ENCODE measurements at regions not wholly inside any gene's neighbourhood (a gene's known extent, or its start where the extent isn't known, plus 50 kb on each side); places are given as distances from the start of the nearest gene placed in this dataset.
"Not testable (repeated sequence)": the region's sequence is repeated elsewhere in the genome, so short reads cannot be mapped to it uniquely, and the experiment has no call there.

DNA sequence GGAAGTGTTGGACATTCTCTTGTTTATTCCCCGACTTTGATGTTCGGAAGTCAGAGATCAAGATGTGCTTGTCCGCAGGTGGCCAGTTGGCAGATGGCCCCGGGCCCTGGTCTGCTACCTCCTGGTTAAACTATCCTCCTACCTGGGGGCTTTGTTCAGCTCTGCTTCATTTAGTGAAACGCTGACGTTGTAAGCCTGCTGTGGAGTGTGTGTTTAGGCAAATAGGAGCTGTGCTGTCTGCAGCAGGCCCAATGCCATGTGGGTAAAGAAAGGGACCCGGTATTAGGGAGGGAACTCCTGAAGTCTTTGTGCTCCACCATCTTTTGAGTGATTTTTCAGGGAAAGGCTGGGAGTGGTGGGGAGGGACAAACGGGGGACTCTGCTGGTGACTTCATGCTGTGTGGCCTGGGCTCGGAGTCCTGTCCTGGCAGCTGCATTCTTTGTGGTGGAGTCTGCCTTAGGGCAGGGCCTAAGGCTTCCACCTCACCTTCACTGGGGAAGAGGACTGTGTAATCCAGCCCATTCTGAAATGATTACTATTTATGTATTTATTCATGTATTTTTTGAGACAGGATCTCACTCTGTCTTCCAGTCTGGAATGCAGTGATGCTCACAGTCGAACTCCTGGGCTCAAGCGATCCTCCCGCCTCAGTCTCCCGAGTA, 171.1 kb upstream of the KLF6 start:
- Histone ChIP-seq H3K9ac (ENCODE audit: low read depth, low read length) (no peak overlapping the region), H3K9me3 (replicated peaks; ENCODE audit: low read length) (no peaks in the 10 kb centered on the region), H3K4me2 (ENCODE audit: low read length) (no peak overlapping the region), H3K4me3 (ENCODE audit: low read length) (no peak overlapping the region), H3K4me1 (ENCODE audit: control insufficient read depth, insufficient read depth, low read length) (no peaks in the 10 kb centered on the region), H3K27me3 (ENCODE audit: control insufficient read depth, insufficient read depth, low read length) (no peaks in the 10 kb centered on the region), H3K36me3 (ENCODE audit: insufficient read depth, low read length) (no peaks in the 10 kb centered on the region)

DNA sequence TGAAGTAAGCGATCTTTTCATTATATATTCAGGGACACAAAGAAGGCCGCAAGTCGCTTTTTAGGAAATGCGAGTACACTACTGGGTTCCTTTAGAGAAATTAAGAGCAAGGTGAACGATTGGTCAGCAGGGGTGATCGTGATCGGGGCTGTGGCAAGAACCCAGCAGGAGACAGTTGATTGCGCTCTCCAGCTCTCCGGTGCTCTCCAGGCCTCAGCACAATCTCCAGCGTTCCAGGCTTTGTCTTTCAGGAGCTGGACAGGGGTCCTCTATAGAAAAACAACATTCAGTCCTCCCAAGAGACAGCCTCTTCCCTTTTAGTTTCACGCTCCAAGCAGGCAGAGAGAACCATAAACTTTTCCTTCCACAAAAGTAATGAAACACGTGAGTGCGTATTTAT, 170.5 kb upstream of the KLF6 start:
- H3K9ac ChIP-seq (ENCODE audit: low read depth, low read length) = no peak overlapping the region
- no peak overlapping the region for H3K4me3 ChIP-seq (ENCODE audit: low read length)
- H3K4me2 ChIP-seq (ENCODE audit: low read length) = no peak overlapping the region
- no peaks in the 10 kb centered on the region for H3K9me3 ChIP-seq (replicated peaks; ENCODE audit: low read length)
- no peaks in the 10 kb centered on the region for H3K36me3 ChIP-seq (ENCODE audit: insufficient read depth, low read length)
- H3K27me3 ChIP-seq (ENCODE audit: control insufficient read depth, insufficient read depth, low read length) = no peaks in the 10 kb centered on the region
- H3K4me1 ChIP-seq (ENCODE audit: control insufficient read depth, insufficient read depth, low read length) = no peaks in the 10 kb centered on the region

DNA sequence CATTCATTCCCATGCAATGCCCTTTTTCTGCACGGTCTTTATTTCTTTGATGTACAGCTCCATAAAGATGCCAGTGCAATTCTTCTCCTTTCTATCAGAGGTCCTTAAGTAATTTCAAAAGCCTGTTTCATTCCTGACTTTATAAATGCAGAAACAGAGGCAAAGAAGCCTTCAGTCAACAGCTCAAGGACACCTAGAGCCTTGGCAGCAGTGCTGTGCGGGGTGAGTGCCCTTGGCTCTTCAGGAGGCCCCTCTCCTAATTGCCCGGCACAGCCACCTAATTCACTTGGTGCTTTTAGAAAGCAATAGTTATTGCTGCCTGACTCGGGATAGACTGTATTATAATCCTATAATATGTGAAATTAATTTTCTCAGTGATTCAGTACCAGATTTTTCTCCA, 169.6 kb upstream of the KLF6 start:
- no peaks in the 10 kb centered on the region for H3K36me3 ChIP-seq (ENCODE audit: insufficient read depth, low read length)
- H3K4me1 ChIP-seq (ENCODE audit: control insufficient read depth, insufficient read depth, low read length) = peaks cover 3% of the 10 kb centered on the region
- H3K4me3 ChIP-seq (ENCODE audit: low read length) = no peak overlapping the region
- H3K9me3 ChIP-seq (replicated peaks; ENCODE audit: low read length) = no peaks in the 10 kb centered on the region
- no peak overlapping the region for H3K9ac ChIP-seq (ENCODE audit: low read depth, low read length)
- H3K27me3 ChIP-seq (ENCODE audit: control insufficient read depth, insufficient read depth, low read length) = no peaks in the 10 kb centered on the region
- no peak overlapping the region for H3K4me2 ChIP-seq (ENCODE audit: low read length)

DNA sequence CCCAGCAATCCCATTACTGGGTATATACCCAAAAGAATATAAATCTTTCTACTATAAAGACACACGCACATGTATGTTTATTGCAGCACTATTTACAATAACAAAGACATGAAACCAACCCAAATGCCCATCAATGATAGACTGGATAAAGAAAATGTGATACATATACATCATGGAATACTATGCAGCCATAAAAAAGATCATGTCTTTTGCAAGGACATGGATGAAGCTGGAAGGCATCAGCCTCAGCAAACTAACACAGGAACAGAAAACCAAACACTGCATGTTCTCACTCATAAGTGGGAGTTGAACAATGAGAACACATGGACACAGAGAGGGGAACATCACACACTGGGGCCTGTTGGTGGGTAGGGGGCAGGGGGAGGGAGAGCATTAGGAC, 169.0 kb upstream of the KLF6 start:
- not testable (repeated sequence) for H3K9ac ChIP-seq (ENCODE audit: low read depth, low read length); H3K4me2 ChIP-seq (ENCODE audit: low read length)

DNA sequence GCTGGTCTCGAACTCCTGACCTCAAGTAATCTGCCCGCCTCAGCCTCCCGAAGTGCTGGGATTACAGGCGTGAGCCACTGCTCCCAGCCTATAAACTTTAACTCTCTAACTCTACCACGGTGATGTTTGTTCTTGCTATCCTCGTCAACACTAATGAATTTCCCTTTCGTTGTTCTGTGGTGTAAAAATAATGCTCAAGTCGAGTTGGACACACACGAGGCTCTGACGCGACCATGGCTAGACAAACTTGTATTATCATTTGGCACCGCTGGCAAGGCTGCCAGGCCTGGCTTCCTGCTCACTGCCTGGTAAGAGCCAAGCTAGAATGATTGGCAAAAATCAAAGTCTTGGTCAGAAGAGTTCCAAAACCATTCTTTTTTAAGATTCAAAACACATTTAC, 167.0 kb upstream of the KLF6 start:
- H3K4me3 ChIP-seq (ENCODE audit: low read length) = no peak overlapping the region
- H3K4me1 ChIP-seq (ENCODE audit: control insufficient read depth, insufficient read depth, low read length) = peaks cover 4% of the 10 kb centered on the region
- no peak overlapping the region for H3K4me2 ChIP-seq (ENCODE audit: low read length)
- H3K9ac ChIP-seq (ENCODE audit: low read depth, low read length) = no peak overlapping the region
- no peaks in the 10 kb centered on the region for H3K27me3 ChIP-seq (ENCODE audit: control insufficient read depth, insufficient read depth, low read length)
- no peaks in the 10 kb centered on the region for H3K9me3 ChIP-seq (replicated peaks; ENCODE audit: low read length)
- no peaks in the 10 kb centered on the region for H3K36me3 ChIP-seq (ENCODE audit: insufficient read depth, low read length)

More for the DNA sequence above, 169.0 kb upstream of the KLF6 start:
- not testable (repeated sequence) for H3K9me3 ChIP-seq (replicated peaks; ENCODE audit: low read length); H3K4me1 ChIP-seq (ENCODE audit: control insufficient read depth, insufficient read depth, low read length); H3K4me3 ChIP-seq (ENCODE audit: low read length); H3K27me3 ChIP-seq (ENCODE audit: control insufficient read depth, insufficient read depth, low read length); H3K36me3 ChIP-seq (ENCODE audit: insufficient read depth, low read length)

DNA sequence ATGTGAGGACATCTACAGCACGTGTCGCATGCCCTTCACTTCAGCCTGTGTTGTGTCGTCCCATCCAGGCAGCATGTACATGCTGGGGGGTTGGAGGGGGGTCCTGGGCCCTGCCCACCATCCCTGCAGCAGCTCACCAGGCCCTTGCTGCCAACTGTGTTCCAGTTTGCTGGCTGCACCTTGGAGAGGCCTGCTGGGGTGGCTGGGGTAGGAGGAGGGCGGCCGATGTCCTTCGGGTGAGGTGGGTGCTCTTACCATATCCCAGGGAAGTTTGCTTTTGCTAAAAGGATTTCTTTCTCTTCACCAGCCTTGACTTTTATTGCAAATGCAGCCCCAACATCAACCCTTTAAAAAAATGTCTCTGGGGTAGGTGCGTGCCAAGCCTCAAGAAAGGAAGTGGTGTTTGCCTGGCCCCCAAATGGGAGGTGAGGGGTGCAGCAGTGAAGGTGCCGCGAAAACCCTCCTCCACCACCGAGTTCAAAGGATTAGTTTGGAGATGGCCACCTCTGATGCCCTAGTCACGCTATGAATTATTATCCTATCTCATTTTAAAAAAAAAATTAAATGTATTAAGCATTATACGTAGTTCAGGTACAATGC, 165.8 kb upstream of the KLF6 start:
- no peak overlapping the region for H3K4me3 ChIP-seq (ENCODE audit: low read length)

DNA sequence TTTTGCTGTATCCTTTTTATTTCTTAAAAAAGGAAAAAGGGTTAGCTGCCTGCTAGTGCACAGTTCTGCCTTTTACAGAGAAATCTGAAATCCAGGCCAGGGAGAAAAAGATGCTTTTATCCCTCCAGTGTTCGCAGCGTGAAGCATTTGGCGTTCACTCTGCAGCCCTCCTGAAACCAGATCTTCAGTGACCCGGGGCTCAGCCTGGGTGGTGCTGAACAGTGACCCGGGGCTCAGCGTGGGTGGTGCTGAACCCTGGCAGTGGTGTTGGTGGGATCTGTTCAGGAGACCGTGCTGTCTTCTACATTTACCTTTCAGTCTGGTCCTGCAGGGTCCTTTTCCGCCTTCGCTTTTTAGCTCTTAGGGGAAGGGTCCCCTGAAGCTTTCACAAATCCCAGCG, 164.7 kb upstream of the KLF6 start:
- H3K9me3 ChIP-seq (replicated peaks; ENCODE audit: low read length) = peaks cover under 1% of the 10 kb centered on the region
- no peak overlapping the region for H3K4me2 ChIP-seq (ENCODE audit: low read length)
- H3K36me3 ChIP-seq (ENCODE audit: insufficient read depth, low read length) = no peaks in the 10 kb centered on the region
- H3K4me1 ChIP-seq (ENCODE audit: control insufficient read depth, insufficient read depth, low read length) = peaks cover 4% of the 10 kb centered on the region
- no peak overlapping the region for H3K4me3 ChIP-seq (ENCODE audit: low read length)
- no peaks in the 10 kb centered on the region for H3K27me3 ChIP-seq (ENCODE audit: control insufficient read depth, insufficient read depth, low read length)
- no peak overlapping the region for H3K9ac ChIP-seq (ENCODE audit: low read depth, low read length)

More for the DNA sequence above, 165.8 kb upstream of the KLF6 start:
- no peaks in the 10 kb centered on the region for H3K27me3 ChIP-seq (ENCODE audit: control insufficient read depth, insufficient read depth, low read length)
- no peak overlapping the region for H3K4me2 ChIP-seq (ENCODE audit: low read length)
- no peak overlapping the region for H3K9ac ChIP-seq (ENCODE audit: low read depth, low read length)
- H3K9me3 ChIP-seq (replicated peaks; ENCODE audit: low read length) = no peaks in the 10 kb centered on the region
- no peaks in the 10 kb centered on the region for H3K36me3 ChIP-seq (ENCODE audit: insufficient read depth, low read length)
- peaks cover 4% of the 10 kb centered on the region for H3K4me1 ChIP-seq (ENCODE audit: control insufficient read depth, insufficient read depth, low read length)

DNA sequence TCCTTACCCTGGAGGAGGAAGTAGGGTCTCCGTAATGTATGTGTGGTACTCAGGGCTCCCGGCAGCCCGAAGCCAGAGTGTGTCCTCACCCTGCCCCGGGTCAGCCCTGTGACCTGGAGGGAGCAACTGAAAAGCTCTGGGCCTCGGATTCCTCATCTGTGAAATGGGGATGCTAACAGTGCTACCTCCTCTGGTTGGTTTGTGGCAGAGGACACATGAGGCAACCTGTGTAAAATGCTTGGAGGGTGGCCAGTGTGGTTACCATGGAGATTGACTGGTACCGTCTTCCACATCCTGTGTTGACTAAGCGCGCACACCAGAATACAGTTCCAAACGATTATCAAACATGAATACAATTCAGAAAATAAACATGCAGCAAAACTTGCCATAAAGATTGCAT, 163.8 kb upstream of the KLF6 start:
- no peak overlapping the region for H3K4me3 ChIP-seq (ENCODE audit: low read length)
- peaks cover 3% of the 10 kb centered on the region for H3K9me3 ChIP-seq (replicated peaks; ENCODE audit: low read length)
- no peaks in the 10 kb centered on the region for H3K36me3 ChIP-seq (ENCODE audit: insufficient read depth, low read length)
- no peak overlapping the region for H3K9ac ChIP-seq (ENCODE audit: low read depth, low read length)
- H3K27me3 ChIP-seq (ENCODE audit: control insufficient read depth, insufficient read depth, low read length) = no peaks in the 10 kb centered on the region
- no peak overlapping the region for H3K4me2 ChIP-seq (ENCODE audit: low read length)
- peaks cover 4% of the 10 kb centered on the region for H3K4me1 ChIP-seq (ENCODE audit: control insufficient read depth, insufficient read depth, low read length)

DNA sequence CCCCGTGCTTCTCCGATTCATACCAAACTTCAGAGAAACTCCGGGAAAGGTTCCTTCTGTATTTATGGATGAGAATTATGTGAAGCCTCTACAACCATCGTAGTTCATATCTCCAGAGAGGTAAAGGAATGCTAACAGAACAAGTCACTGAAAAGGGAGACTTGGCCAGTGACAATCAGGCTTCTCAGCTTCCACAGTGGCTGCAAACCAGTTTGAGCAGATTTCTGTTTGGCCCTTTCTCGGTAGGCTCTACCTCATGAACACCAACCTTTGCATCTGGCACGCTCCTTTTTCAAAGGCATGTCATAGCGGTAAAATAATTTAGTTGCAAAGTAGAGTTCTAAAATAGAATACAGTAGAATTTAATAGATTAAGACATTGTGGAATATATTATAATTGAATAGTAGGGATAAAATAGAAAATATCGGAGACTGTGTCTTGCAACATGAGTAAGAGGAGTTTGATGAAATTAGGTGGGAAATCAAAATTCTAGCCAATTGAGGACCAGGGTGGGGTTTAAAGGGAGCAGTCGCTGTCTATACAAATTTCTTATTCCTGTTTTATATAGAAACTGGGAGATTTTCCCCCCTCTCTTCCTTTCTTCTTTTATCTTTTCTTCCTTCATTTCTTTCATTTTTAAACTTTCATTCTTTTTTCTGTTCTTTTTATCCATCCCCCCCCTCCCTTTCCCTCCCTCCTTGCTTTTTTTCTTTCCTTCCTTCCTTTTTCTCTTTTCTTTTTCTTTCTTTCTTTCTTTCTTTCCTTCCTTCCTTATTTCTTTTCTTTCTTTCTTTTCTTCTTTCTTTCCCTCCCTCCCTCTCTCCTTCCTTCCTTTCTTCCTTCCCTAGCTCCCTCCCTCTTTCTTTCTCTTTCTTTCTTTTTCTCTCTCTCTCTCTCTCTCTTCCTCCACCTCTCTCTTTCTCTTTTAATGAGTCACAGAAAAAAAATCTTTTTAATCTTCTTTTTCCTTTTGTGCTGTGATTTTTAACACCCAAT, 161.5 kb upstream of the KLF6 start:
- Histone ChIP-seq H3K9me3 (replicated peaks; ENCODE audit: low read length) (peaks cover 3% of the 10 kb centered on the region), H3K27me3 (ENCODE audit: control insufficient read depth, insufficient read depth, low read length) (no peaks in the 10 kb centered on the region), H3K4me1 (ENCODE audit: control insufficient read depth, insufficient read depth, low read length) (peaks cover 15% of the 10 kb centered on the region), H3K4me2 (ENCODE audit: low read length) (no peak overlapping the region), H3K9ac (ENCODE audit: low read depth, low read length) (no peak overlapping the region), H3K36me3 (ENCODE audit: insufficient read depth, low read length) (no peaks in the 10 kb centered on the region), H3K4me3 (ENCODE audit: low read length) (no peak overlapping the region)

DNA sequence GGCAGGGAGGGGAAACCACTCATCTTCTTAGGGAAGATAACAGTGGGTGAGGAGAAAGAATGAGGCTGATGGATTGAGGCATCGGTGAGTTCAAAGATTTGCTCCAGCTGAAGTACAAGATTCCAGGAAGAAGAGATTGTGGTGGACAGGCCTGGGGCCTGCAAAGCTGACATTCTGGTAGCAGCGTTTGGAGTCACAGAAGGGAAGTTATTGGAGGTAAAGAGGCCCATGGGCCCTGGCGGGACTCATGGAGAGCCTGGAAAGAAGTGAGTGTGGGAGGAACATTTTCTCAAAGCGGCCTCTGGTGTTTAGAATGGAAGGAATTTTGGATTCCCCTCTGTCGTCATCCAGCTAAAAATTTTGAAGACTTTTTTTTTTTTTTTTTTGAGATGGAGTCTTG, 160.0 kb upstream of the KLF6 start:
- Histone ChIP-seq H3K9me3 (replicated peaks; ENCODE audit: low read length) (peaks cover 3% of the 10 kb centered on the region), H3K4me3 (ENCODE audit: low read length) (no peak overlapping the region), H3K36me3 (ENCODE audit: insufficient read depth, low read length) (no peaks in the 10 kb centered on the region), H3K27me3 (ENCODE audit: control insufficient read depth, insufficient read depth, low read length) (no peaks in the 10 kb centered on the region), H3K4me2 (ENCODE audit: low read length) (no peak overlapping the region), H3K4me1 (ENCODE audit: control insufficient read depth, insufficient read depth, low read length) (peaks cover 15% of the 10 kb centered on the region), H3K9ac (ENCODE audit: low read depth, low read length) (no peak overlapping the region)

DNA sequence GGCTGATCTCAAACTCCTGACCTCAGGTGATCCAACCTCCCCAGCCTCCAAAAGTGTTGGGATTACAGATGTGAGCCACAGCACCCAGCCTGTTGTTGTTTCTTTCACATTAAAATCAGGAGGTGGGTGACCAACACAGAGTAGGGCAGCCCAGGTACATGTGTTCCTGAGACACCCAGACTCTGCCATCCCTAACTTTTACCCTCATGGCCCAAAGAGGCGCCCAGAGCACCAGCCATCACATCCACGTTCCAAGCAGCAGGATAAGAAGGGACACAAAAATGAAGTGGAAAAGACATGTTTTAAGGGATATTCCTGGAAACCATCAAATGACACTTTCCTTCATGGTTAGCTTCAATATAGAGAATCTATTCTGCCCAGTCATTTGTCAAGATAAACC, 159.6 kb upstream of the KLF6 start:
- Histone ChIP-seq H3K9ac (ENCODE audit: low read depth, low read length) (no peak overlapping the region), H3K9me3 (replicated peaks; ENCODE audit: low read length) (peaks cover 3% of the 10 kb centered on the region), H3K4me1 (ENCODE audit: control insufficient read depth, insufficient read depth, low read length) (peaks cover 12% of the 10 kb centered on the region), H3K27me3 (ENCODE audit: control insufficient read depth, insufficient read depth, low read length) (no peaks in the 10 kb centered on the region), H3K4me3 (ENCODE audit: low read length) (no peak overlapping the region), H3K4me2 (ENCODE audit: low read length) (no peak overlapping the region), H3K36me3 (ENCODE audit: insufficient read depth, low read length) (no peaks in the 10 kb centered on the region)

Data from skeletal muscle satellite cell (primary cell).